Mesodermal cell (in vitro differentiated cells): ENCODE measurements at regions not wholly inside any gene's neighbourhood (a gene's known extent, or its start where the extent isn't known, plus 50 kb on each side); places are given as distances from the start of the nearest gene placed in this dataset.
"Not testable (repeated sequence)": the region's sequence is repeated elsewhere in the genome, so short reads cannot be mapped to it uniquely, and the experiment has no call there.

Source experiments
- H3K27ac ChIP-seq: 2 replicates; pipeline ENCODE4 v1.7.0; 2013; ENCODE audit warnings: mild to moderate bottlenecking, low read depth, low read length, moderate library complexity; ENCODE audit not compliant: severe bottlenecking
- H3K36me3 ChIP-seq: 2 replicates; pipeline ENCODE4 v1.7.1; 2013; ENCODE audit warnings: mild to moderate bottlenecking, low read length, moderate library complexity; ENCODE audit not compliant: control insufficient read depth, insufficient read depth
- H3K4me1 ChIP-seq: one replicate; pipeline ENCODE4 v1.7.1; 2013; ENCODE audit warnings: mild to moderate bottlenecking, low read length; ENCODE audit not compliant: insufficient read depth, control insufficient read depth, poor library complexity, severe bottlenecking
- H3K4me3 ChIP-seq: 2 replicates; pipeline ENCODE4 v1.7.0; 2013; ENCODE audit warnings: low read length, control low read depth, mild to moderate bottlenecking; ENCODE audit not compliant: insufficient read depth, poor library complexity, severe bottlenecking; ENCODE audit errors: extremely low read depth
- H3K9me3 ChIP-seq: 2 replicates; pipeline ENCODE4 v1.7.1; 2013; ENCODE audit warnings: mild to moderate bottlenecking, low read length, moderate library complexity; ENCODE audit not compliant: control insufficient read depth
- WGBS, 2 experiments: methylation state at CpG; one replicate each; pipeline ENCODE4 v1.1.5; 2013; ENCODE audit warnings: missing lambda C conversion rate in 2 of 2; ENCODE audit not compliant: insufficient coverage in 2 of 2; 5-methylcytosine and 5-hydroxymethylcytosine counted together

GRCh38 chr3:118538187-118538586 is 496.5 kb downstream of the IGSF11 start:
- no peaks in the 10 kb centered on the region for H3K9me3 ChIP-seq
- WGBS, 2 experiments = no CpG with 5 or more reads among the region's 1 CpG
- H3K36me3 ChIP-seq = no peaks in the 10 kb centered on the region
- H3K4me3 ChIP-seq = no peak overlapping the region
- H3K4me1 ChIP-seq = peaks cover 8% of the 10 kb centered on the region
- H3K27ac ChIP-seq = no peak overlapping the region

- H3K4me1 ChIP-seq = peaks cover 16% of the 10 kb centered on the region
- WGBS, 2 experiments = 84 to 90% methylated on average over 8 of the region's 13 CpGs
- not testable (repeated sequence) for H3K4me3 ChIP-seq, H3K9me3 ChIP-seq, H3K27ac ChIP-seq, H3K36me3 ChIP-seq
These were observed 494.7 kb downstream of the IGSF11 start for GRCh38 chr3:118539820-118540447.

GRCh38 chr3:118540448-118540821 is 494.2 kb downstream of the IGSF11 start:
- H3K9me3 ChIP-seq, H3K36me3 ChIP-seq, H3K4me3 ChIP-seq, H3K27ac ChIP-seq: not testable (repeated sequence)
- peaks cover 16% of the 10 kb centered on the region for H3K4me1 ChIP-seq
- WGBS, 2 experiments = 96% methylated on average over 3 of the region's 5 CpGs; no CpG with 5 or more reads in 1 of the 2 experiments

- Histone ChIP-seq H3K4me1 (peaks cover 16% of the 10 kb centered on the region), H3K27ac (no peak overlapping the region)
- 100% methylated on average over 1 of the region's 1 CpG; no CpG with 5 or more reads in 1 of the 2 experiments for WGBS, 2 experiments
These were observed 493.8 kb downstream of the IGSF11 start for GRCh38 chr3:118540826-118541225.

GRCh38 chr3:118541796-118542195 is 492.9 kb downstream of the IGSF11 start:
- no peak overlapping the region for H3K4me3 ChIP-seq
- WGBS, 2 experiments = 100% methylated on average over 2 of the region's 2 CpGs; no CpG with 5 or more reads in 1 of the 2 experiments
- H3K36me3 ChIP-seq = no peaks in the 10 kb centered on the region
- peaks cover 16% of the 10 kb centered on the region for H3K4me1 ChIP-seq
- no peaks in the 10 kb centered on the region for H3K9me3 ChIP-seq
- no peak overlapping the region for H3K27ac ChIP-seq

More at GRCh38 chr3:118540826-118541225, 493.8 kb downstream of the IGSF11 start:
- Histone ChIP-seq H3K9me3 (no peaks in the 10 kb centered on the region), H3K36me3 (no peaks in the 10 kb centered on the region), H3K4me3 (no peak overlapping the region)

- 56 to 82% methylated on average over 1 of the region's 1 CpG for WGBS, 2 experiments
- Histone ChIP-seq H3K9me3 (no peaks in the 10 kb centered on the region), H3K27ac (no peak overlapping the region), H3K36me3 (no peaks in the 10 kb centered on the region), H3K4me3 (no peak overlapping the region), H3K4me1 (peaks cover 28% of the 10 kb centered on the region)
These were observed 490.8 kb downstream of the IGSF11 start for GRCh38 chr3:118543832-118544231.

GRCh38 chr3:118544458-118544857 is 490.2 kb downstream of the IGSF11 start:
- H3K27ac ChIP-seq = no peak overlapping the region
- H3K4me3 ChIP-seq = no peak overlapping the region
- WGBS, 2 experiments = 70 to 87% methylated on average over 5 of the region's 5 CpGs
- no peaks in the 10 kb centered on the region for H3K9me3 ChIP-seq
- H3K36me3 ChIP-seq = no peaks in the 10 kb centered on the region
- peaks cover 34% of the 10 kb centered on the region for H3K4me1 ChIP-seq

- Histone ChIP-seq H3K4me3 (no peak overlapping the region), H3K27ac (peak overlapping the region; percentile 39), H3K4me1 (peaks cover 36% of the 10 kb centered on the region), H3K36me3 (no peaks in the 10 kb centered on the region), H3K9me3 (no peaks in the 10 kb centered on the region)
- 80% methylated on average over 1 of the region's 4 CpGs; no CpG with 5 or more reads in 1 of the 2 experiments for WGBS, 2 experiments
These were observed 486.2 kb downstream of the IGSF11 start for GRCh38 chr3:118548434-118548833.

GRCh38 chr3:118550122-118550521 is 484.5 kb downstream of the IGSF11 start:
- H3K4me1 ChIP-seq = peaks cover 28% of the 10 kb centered on the region
- no peak overlapping the region for H3K4me3 ChIP-seq
- peak overlapping the region; percentile 87 for H3K27ac ChIP-seq
- no peaks in the 10 kb centered on the region for H3K36me3 ChIP-seq
- 100% methylated on average over 1 of the region's 2 CpGs; no CpG with 5 or more reads in 1 of the 2 experiments for WGBS, 2 experiments
- H3K9me3 ChIP-seq = no peaks in the 10 kb centered on the region

GRCh38 chr3:118550556-118550955 is 484.1 kb downstream of the IGSF11 start:
- no peaks in the 10 kb centered on the region for H3K9me3 ChIP-seq
- no peak overlapping the region for H3K4me3 ChIP-seq
- H3K36me3 ChIP-seq = no peaks in the 10 kb centered on the region
- no peak overlapping the region for H3K27ac ChIP-seq
- peaks cover 28% of the 10 kb centered on the region for H3K4me1 ChIP-seq

- no peaks in the 10 kb centered on the region for H3K9me3 ChIP-seq
- no peak overlapping the region for H3K4me3 ChIP-seq
- peaks cover 12% of the 10 kb centered on the region for H3K4me1 ChIP-seq
- 88 to 96% methylated on average over 5 of the region's 5 CpGs for WGBS, 2 experiments
- H3K27ac ChIP-seq = no peak overlapping the region
- H3K36me3 ChIP-seq = no peaks in the 10 kb centered on the region
These were observed 480.4 kb downstream of the IGSF11 start for GRCh38 chr3:118554148-118554838.
